ENCODE measurements at regions not wholly inside any gene's neighbourhood (a gene's known extent, or its start where the extent isn't known, plus 50 kb on each side); places are given as distances from the start of the nearest gene placed in this dataset.

DNA sequence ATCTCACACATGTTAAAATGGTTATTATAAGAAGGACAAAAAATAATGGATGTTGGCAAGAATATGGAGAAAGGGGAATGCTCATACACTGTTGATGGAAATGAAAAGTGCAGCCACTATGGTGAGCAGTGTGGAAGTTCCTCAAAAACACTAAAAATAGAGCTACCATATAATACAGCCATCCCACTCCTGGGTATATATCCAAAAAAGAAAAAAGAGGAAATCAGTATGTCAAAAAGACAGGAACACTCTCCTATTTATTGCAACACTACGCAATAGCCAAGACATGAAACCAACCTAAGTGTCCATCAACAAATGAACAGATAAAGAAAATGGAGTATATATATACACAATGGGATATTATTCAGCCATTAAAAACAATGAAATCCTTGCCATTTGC, 642.6 kb downstream of the RNF144A start:
- intact Hi-C loops (cut with micrococcal nuclease): no loop called here
- Histone ChIP-seq H3K4me2 (ENCODE audit: low read length) (no peak overlapping the region), H3K79me2 (ENCODE audit: insufficient read depth, low read length) (no peaks in the 10 kb centered on the region), H3K9me3 (ENCODE audit: control insufficient read depth in 1 of 2, insufficient read depth in 1 of 2, low read depth in 1 of 2, low read length in 2 of 2) (no peaks in the 10 kb centered on the region), H3K4me1 (ENCODE audit: control insufficient read depth in 1 of 2, insufficient read depth in 2 of 2, low read length in 2 of 2) (no peaks in the 10 kb centered on the region), H3K9me2 (ENCODE audit: insufficient read depth) (no peaks in the 10 kb centered on the region), H4K20me1 (ENCODE audit: insufficient read depth) (no peaks in the 10 kb centered on the region), H3K9ac (ENCODE audit: low read length) (no peak overlapping the region), H3K36me3 (ENCODE audit: control insufficient read depth in 1 of 2, insufficient read depth in 2 of 2, low read length in 2 of 2) (no peaks in the 10 kb centered on the region), H3K27ac (ENCODE audit: low read depth, low read length) (no peak overlapping the region), H3K4me3 (replicated peaks in 1 of 2; ENCODE audit: low read depth in 1 of 2, low read length in 2 of 2) (no peak overlapping the region), H2AFZ (ENCODE audit: low read depth, low read length, poor library complexity, severe bottlenecking) (no peak overlapping the region), H3K27me3 (ENCODE audit: insufficient read depth, low read length) (no peaks in the 10 kb centered on the region; the same call in 1 of the 2 replicates)
- RAD21 ChIA-PET (ENCODE audit: low non-redundant PET in 1 of 2, low total read pairs in 2 of 2, uncharacterized antibody in 2 of 2, unreplicated experiment in 2 of 2): no interaction called here
- TF ChIP-seq ZNF274 (IDR thresholded peaks at IDR 0.05; ENCODE audit: low read depth, low read length) (no peak), RAD21 (IDR thresholded peaks at IDR 0.05; ENCODE audit: low read depth) (no peak), YY1 (IDR thresholded peaks at IDR 0.05; ENCODE audit: extremely low read depth, insufficient replicate concordance, low read depth, low read length) (no peak), EZH2phosphoT487 (IDR thresholded peaks at IDR 0.05; ENCODE audit: borderline replicate concordance) (no peak), FOSL1 (IDR thresholded peaks at IDR 0.05; ENCODE audit: low read depth) (no peak), POLR2A (IDR thresholded peaks at IDR 0.05; ENCODE audit: borderline replicate concordance, extremely low read depth, insufficient read depth, insufficient read length) (no peak), JUND (IDR thresholded peaks at IDR 0.05) (no peak), EGR1 (IDR thresholded peaks at IDR 0.05; ENCODE audit: low read depth) (no peak), EZH2 (IDR thresholded peaks at IDR 0.05) (no peak)
- no peak for DNase-seq (ENCODE audit: low read depth, low spot score)
- POLR2A ChIA-PET: no interaction called here
- CTCF ChIA-PET: no interaction called here
- BruUV-seq (replicated peaks): no TSS peak
- no peak for ATAC-seq

DNA sequence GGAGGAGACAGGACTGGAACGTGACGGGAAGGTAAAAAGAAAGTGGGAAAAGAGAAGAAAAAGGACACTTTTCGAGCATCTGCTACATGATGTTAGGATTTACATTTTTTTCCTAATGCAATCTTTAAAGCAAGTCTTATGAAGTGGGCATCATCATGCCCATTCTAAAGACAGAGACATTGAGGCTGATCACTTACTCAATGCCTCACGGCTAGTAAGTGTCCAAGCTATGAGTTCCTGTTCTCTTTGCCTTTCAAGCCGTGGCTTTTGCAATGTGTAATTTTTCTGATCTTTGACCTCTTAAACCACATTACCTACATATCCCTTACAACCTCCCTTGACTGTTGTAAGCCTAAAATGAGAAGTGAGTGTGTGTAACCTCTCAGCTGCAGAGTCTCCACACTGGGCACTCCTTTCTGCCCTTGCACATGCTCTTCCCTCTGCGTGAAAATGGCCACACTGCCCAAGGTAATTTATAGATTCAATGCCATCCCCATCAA, 649.2 kb downstream of the RNF144A start:
- no peak overlapping the region for H3K4me2 ChIP-seq (ENCODE audit: low read length)
- H3K27ac ChIP-seq (ENCODE audit: low read depth, low read length): no peak overlapping the region
- ChIA-PET POLR2A (no interaction called here), CTCF (no interaction called here), RAD21 (ENCODE audit: low non-redundant PET in 1 of 2, low total read pairs in 2 of 2, uncharacterized antibody in 2 of 2, unreplicated experiment in 2 of 2) (no interaction called here)
- H3K36me3 ChIP-seq (ENCODE audit: control insufficient read depth in 1 of 2, insufficient read depth in 2 of 2, low read length in 2 of 2): no peaks in the 10 kb centered on the region
- no peaks in the 10 kb centered on the region for H3K9me2 ChIP-seq (ENCODE audit: insufficient read depth)
- H3K27me3 ChIP-seq (ENCODE audit: insufficient read depth, low read length): peaks cover 25% of the 10 kb centered on the region; the same call in 1 of the 2 replicates
- H3K79me2 ChIP-seq (ENCODE audit: insufficient read depth, low read length): no peaks in the 10 kb centered on the region
- H3K4me3 ChIP-seq (replicated peaks in 1 of 2; ENCODE audit: low read depth in 1 of 2, low read length in 2 of 2): no peak overlapping the region
- DNase-seq (ENCODE audit: low read depth, low spot score) (no peak), ATAC-seq (no peak)
- H3K9ac ChIP-seq (ENCODE audit: low read length): no peak overlapping the region
- no peaks in the 10 kb centered on the region for H3K4me1 ChIP-seq (ENCODE audit: control insufficient read depth in 1 of 2, insufficient read depth in 2 of 2, low read length in 2 of 2)
- no peaks in the 10 kb centered on the region for H3K9me3 ChIP-seq (ENCODE audit: control insufficient read depth in 1 of 2, insufficient read depth in 1 of 2, low read depth in 1 of 2, low read length in 2 of 2)
- BruUV-seq (replicated peaks): no TSS peak
- intact Hi-C loops (cut with micrococcal nuclease): no loop called here
- no peak overlapping the region for H2AFZ ChIP-seq (ENCODE audit: low read depth, low read length, poor library complexity, severe bottlenecking)
- H4K20me1 ChIP-seq (ENCODE audit: insufficient read depth): no peaks in the 10 kb centered on the region
- TF ChIP-seq, protein P1, sequence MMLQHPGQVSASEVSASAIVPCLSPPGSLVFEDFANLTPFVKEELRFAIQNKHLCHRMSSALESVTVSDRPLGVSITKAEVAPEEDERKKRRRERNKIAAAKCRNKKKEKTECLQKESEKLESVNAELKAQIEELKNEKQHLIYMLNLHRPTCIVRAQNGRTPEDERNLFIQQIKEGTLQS (IDR thresholded peaks at IDR 0.05): no peak
- TF ChIP-seq JUND (IDR thresholded peaks at IDR 0.05): no peak
- no peak for TF ChIP-seq ZFX (IDR thresholded peaks at IDR 0.05)
- no peak for TF ChIP-seq TCF7L2 (IDR thresholded peaks at IDR 0.05; ENCODE audit: borderline replicate concordance, extremely low read depth, insufficient read depth, insufficient read length)
- TF ChIP-seq EZH2phosphoT487 (IDR thresholded peaks at IDR 0.05; ENCODE audit: borderline replicate concordance): no peak
- TF ChIP-seq REST (IDR thresholded peaks at IDR 0.05; ENCODE audit: low read depth): no peak
- no peak for TF ChIP-seq CBX3 (IDR thresholded peaks at IDR 0.05; ENCODE audit: low read depth)
- TF ChIP-seq SRF (IDR thresholded peaks at IDR 0.05; ENCODE audit: low read depth): no peak
- TF ChIP-seq EGR1 (IDR thresholded peaks at IDR 0.05; ENCODE audit: low read depth): no peak
- TF ChIP-seq ZNF274 (IDR thresholded peaks at IDR 0.05; ENCODE audit: low read depth, low read length): no peak
- no peak for TF ChIP-seq EZH2 (IDR thresholded peaks at IDR 0.05)
- TF ChIP-seq, protein P2, sequence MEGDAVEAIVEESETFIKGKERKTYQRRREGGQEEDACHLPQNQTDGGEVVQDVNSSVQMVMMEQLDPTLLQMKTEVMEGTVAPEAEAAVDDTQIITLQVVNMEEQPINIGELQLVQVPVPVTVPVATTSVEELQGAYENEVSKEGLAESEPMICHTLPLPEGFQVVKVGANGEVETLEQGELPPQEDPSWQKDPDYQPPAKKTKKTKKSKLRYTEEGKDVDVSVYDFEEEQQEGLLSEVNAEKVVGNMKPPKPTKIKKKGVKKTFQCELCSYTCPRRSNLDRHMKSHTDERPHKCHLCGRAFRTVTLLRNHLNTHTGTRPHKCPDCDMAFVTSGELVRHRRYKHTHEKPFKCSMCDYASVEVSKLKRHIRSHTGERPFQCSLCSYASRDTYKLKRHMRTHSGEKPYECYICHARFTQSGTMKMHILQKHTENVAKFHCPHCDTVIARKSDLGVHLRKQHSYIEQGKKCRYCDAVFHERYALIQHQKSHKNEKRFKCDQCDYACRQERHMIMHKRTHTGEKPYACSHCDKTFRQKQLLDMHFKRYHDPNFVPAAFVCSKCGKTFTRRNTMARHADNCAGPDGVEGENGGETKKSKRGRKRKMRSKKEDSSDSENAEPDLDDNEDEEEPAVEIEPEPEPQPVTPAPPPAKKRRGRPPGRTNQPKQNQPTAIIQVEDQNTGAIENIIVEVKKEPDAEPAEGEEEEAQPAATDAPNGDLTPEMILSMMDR (IDR thresholded peaks at IDR 0.05 in 2 of 3, conservative IDR thresholded peaks at IDR 0.05 in 1 of 3; ENCODE audit: borderline replicate concordance in 1 of 3, insufficient read depth in 1 of 3, low read depth in 2 of 3, low read length in 2 of 3): no peak
